Stomach smooth muscle (tissue), 2 donors: ENCODE measurements at regions not wholly inside any gene's neighbourhood (a gene's known extent, or its start where the extent isn't known, plus 50 kb on each side); places are given as distances from the start of the nearest gene placed in this dataset.

ENCODE experiments used
- H3K27ac ChIP-seq: one replicate; pipeline ENCODE4 v1.7.0; 2013; ENCODE audit warnings: mild to moderate bottlenecking, low read length, inconsistent platforms
- H3K27me3 ChIP-seq, 2 donors: one replicate each; pipeline ENCODE4 v1.7.0; 2013; ENCODE audit warnings: low read length in 2 of 2; ENCODE audit not compliant: insufficient read depth in 2 of 2, control insufficient read depth in 1 of 2
- H3K36me3 ChIP-seq, 2 donors: one replicate each; pipeline ENCODE4 v1.7.0; 2013; ENCODE audit warnings: low read length in 2 of 2; ENCODE audit not compliant: control insufficient read depth in 2 of 2, insufficient read depth in 2 of 2
- H3K4me1 ChIP-seq: one replicate; pipeline ENCODE4 v1.7.0; 2013; ENCODE audit warnings: low read length; ENCODE audit not compliant: control insufficient read depth, insufficient read depth
- H3K4me3 ChIP-seq, 2 donors: one replicate each; pipeline ENCODE4 v1.7.0; 2013; ENCODE audit warnings: low read length in 2 of 2
- H3K9ac ChIP-seq, 2 donors: one replicate each; pipeline ENCODE4 v1.7.0; 2013; ENCODE audit warnings: low read length in 2 of 2, mild to moderate bottlenecking in 1 of 2
- H3K9me3 ChIP-seq, 2 donors: one replicate each; pipeline ENCODE4 v1.7.0; 2013; ENCODE audit warnings: low read length in 2 of 2; ENCODE audit not compliant: control insufficient read depth in 2 of 2
- donor health status: healthy.
- donor health status: Pancreatic carcinoma.

DNA sequence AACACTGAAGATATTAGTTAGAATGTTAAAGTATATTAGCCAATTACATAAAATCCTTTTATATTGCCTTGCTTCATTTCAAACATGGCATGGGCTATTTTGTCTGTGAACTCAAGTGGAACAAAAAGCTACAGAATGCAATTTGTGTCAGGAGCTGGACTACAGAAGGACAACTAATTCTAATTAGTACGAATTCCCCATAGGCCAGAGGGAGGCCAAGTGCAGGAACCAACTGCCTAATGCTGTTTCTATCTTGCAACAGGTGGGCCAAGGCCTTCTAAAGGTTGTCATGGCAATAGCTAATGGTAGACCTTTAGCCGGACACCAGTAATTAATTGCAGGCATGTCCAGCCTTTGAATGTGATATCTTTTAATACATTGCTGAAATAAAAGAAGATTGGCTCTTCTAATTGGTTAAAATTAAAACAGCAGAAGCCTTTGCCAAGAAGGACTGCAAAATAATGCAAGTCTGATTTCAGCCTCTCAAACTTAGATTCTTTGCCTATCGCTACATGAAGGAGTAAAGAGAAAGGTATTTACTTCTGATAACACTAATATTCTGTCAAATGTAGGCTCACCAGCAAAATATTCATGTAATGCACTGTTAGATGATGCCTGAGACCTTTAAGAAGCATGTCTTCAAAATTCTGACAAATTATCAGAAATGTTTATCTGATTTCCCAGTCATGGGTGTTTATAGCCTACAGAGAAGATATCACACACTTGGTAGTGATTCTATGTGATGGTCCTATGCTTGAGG is 232.1 kb downstream of the LMO4 start:
- H3K4me3 ChIP-seq = no peak overlapping the region
- no peaks in the 10 kb centered on the region for H3K36me3 ChIP-seq
- no peaks in the 10 kb centered on the region for H3K9me3 ChIP-seq
- no peaks in the 10 kb centered on the region for H3K27me3 ChIP-seq
- no peak overlapping the region for H3K9ac ChIP-seq
- H3K27ac ChIP-seq = no peak overlapping the region
- no peaks in the 10 kb centered on the region for H3K4me1 ChIP-seq

DNA sequence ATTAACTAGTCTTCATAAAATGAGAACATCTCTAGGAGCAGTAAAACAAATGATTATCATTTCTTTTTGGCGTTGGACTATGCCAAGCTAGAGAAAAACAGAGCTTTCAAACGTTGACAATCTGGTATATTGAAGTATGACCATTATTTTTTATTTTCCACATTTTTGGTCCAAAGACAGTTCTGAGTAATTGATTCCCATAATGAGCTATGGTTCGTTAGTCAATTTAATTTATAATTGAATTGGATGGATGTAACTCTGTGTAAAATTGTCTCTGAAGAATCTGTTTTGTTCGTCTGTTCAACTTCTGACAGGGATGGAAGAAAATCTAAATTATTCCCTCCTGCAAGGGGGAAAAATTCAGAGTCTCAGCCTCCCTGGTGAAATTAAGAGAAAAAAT is 234.5 kb downstream of the LMO4 start:
- no peaks in the 10 kb centered on the region for H3K9me3 ChIP-seq
- no peaks in the 10 kb centered on the region for H3K27me3 ChIP-seq
- H3K27ac ChIP-seq = no peak overlapping the region
- H3K4me1 ChIP-seq = no peaks in the 10 kb centered on the region
- no peak overlapping the region for H3K4me3 ChIP-seq
- H3K36me3 ChIP-seq = no peaks in the 10 kb centered on the region
- no peak overlapping the region for H3K9ac ChIP-seq

DNA sequence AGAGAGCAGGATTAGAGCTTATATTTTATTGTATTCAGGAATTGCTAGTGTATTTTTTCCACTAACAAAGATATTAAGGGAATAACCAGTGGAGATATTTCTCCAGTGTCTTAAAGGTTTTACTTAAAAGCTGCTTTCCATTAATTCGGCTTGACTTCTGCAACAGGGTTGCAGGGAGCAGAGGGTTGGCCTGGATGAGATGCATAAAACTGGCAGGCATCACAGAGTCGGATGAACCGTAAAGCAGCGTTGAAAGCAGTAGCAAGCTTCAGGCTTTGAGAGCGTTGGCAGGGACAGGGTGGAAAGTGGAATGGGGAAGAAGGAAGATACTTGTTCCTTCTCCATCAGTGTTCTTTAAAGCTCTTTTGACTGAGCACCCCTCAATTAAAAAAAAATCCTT is 237.2 kb downstream of the LMO4 start:
- H3K27me3 ChIP-seq = no peaks in the 10 kb centered on the region
- no peaks in the 10 kb centered on the region for H3K9me3 ChIP-seq
- H3K4me3 ChIP-seq = no peak overlapping the region
- H3K27ac ChIP-seq = no peak overlapping the region
- no peak overlapping the region for H3K9ac ChIP-seq
- H3K36me3 ChIP-seq = no peaks in the 10 kb centered on the region
- H3K4me1 ChIP-seq = no peaks in the 10 kb centered on the region

DNA sequence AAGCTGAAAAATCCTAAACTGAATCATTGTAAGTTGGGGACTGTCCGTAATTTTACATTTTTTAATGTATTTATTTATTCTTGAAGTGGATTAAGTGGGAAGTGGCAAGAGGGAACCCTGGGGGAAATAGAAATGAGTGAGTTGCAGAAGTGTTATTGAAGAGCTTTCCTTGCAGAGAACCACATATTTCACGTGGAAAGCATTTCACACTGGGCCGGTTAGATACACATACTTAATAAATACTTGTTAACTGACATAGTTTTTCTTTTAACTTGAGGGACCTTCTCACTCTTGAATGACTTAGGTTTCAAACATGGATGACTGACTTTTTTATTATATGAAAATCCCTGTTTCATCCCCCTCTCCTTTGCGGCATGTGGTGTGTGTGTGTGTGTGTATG is 239.3 kb downstream of the LMO4 start:
- no peak overlapping the region for H3K27ac ChIP-seq
- H3K9ac ChIP-seq = no peak overlapping the region
- no peaks in the 10 kb centered on the region for H3K4me1 ChIP-seq
- H3K9me3 ChIP-seq = no peaks in the 10 kb centered on the region
- no peaks in the 10 kb centered on the region for H3K36me3 ChIP-seq
- no peaks in the 10 kb centered on the region for H3K27me3 ChIP-seq
- H3K4me3 ChIP-seq = no peak overlapping the region

DNA sequence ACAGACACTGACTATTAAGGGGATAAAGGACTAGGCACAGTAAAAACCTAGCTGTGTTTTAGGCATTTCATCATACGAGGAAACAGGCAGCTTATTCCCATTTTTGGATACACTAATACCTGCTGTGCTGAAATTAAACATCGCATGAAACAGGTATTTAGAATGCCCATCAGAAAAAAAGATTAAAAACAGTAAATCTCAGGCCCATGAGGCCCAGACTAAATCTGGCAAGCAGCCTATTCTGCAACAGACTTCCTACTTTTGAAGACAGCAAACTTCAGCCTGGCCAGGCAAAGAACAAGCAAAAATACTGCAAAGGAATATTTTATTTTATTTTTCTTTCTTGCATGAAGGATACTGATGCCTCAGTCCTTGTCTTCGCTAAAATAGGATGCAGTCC is 240.2 kb downstream of the LMO4 start:
- no peaks in the 10 kb centered on the region for H3K4me1 ChIP-seq
- H3K9ac ChIP-seq = no peak overlapping the region
- no peak overlapping the region for H3K4me3 ChIP-seq
- H3K9me3 ChIP-seq = no peaks in the 10 kb centered on the region
- H3K27me3 ChIP-seq = no peaks in the 10 kb centered on the region
- no peak overlapping the region for H3K27ac ChIP-seq
- H3K36me3 ChIP-seq = no peaks in the 10 kb centered on the region

DNA sequence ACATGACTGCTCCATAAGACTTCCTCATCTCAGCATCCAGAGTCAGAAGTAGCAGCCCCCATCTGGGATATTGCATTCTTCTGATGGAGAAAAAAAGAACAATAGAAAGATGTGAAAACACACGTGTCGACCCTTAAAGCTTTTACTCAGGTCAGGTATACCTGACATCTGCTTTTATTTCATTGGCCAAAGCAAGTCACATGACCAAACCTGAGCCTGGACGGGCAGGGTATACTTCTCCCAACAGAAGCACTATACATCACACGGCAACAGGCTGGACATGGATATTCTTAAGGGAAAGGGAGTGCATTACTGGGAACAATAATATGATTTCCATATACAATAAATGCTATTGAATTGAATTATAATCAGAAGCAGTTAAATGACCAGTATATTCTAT is 243.3 kb downstream of the LMO4 start:
- Histone ChIP-seq H3K9me3 (no peaks in the 10 kb centered on the region), H3K4me1 (no peaks in the 10 kb centered on the region), H3K9ac (no peak overlapping the region), H3K36me3 (no peaks in the 10 kb centered on the region), H3K4me3 (no peak overlapping the region), H3K27me3 (no peaks in the 10 kb centered on the region), H3K27ac (no peak overlapping the region)

DNA sequence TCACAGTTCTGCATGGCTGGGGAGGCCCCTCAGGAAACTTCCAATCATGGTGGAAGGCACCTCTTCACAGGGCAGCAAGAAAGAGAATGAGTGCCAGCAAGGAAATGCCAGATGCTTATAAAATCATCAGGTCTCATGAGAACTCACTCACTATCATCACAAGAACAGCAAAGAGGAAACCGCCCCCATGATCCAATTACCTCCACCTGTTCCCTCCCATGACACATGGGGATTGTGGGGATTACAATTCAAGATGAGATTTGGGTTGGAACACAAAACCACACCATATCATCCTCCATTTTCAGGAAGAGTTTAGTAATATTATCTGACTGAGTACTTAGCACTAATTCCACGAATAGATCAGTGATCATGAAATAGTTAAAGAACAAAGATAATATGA is 244.2 kb downstream of the LMO4 start:
- Histone ChIP-seq H3K36me3 (no peaks in the 10 kb centered on the region), H3K27me3 (no peaks in the 10 kb centered on the region), H3K9ac (no peak overlapping the region), H3K27ac (no peak overlapping the region), H3K4me3 (no peak overlapping the region), H3K9me3 (no peaks in the 10 kb centered on the region), H3K4me1 (no peaks in the 10 kb centered on the region)

DNA sequence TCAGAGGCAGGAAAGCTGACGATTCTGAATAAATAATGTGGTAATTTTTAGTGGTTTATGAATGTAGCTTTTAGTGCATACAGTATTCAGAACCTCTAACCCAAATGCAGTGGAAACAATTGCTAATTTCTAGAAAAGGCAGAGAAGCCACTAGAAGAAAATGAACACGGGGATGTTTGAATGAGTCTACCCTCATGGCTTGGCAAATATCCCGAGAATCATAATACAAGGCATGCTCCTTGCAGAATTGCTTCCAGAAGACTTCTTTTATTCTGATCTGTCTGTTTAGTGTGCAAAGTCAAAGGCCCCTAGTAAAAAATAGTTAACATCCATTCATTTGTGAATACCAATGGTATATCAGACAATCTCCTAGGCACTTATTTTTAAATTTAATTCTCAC is 246.8 kb downstream of the LMO4 start:
- Histone ChIP-seq H3K36me3 (no peaks in the 10 kb centered on the region), H3K4me1 (no peaks in the 10 kb centered on the region), H3K9me3 (no peaks in the 10 kb centered on the region)

DNA sequence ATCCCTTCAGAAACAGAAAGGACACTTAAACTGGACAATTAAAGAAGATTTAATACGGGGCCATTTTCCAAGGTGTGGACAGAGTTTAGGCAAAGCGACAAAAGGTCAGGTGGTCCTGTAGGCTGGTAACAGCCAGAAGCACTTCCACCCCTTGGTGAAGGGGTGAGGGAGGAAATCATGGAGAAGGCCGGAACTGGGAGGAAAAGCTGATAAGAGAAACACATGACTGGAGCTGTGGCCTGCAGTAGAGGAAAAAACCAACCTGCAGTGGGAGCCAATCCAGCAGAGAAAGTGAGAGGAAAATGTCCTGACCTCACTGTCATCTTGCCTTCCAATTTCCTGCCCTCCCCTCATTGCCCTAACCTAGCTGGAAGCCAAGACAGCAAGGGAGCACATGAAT is 249.8 kb downstream of the LMO4 start:
- no peaks in the 10 kb centered on the region for H3K4me1 ChIP-seq
- H3K9ac ChIP-seq = no peak overlapping the region
- H3K36me3 ChIP-seq = no peaks in the 10 kb centered on the region
- no peak overlapping the region for H3K27ac ChIP-seq
- no peaks in the 10 kb centered on the region for H3K27me3 ChIP-seq
- no peak overlapping the region for H3K4me3 ChIP-seq
- H3K9me3 ChIP-seq = no peaks in the 10 kb centered on the region

More for the DNA sequence above, 246.8 kb downstream of the LMO4 start:
- Histone ChIP-seq H3K27ac (no peak overlapping the region), H3K4me3 (no peak overlapping the region), H3K27me3 (no peaks in the 10 kb centered on the region), H3K9ac (no peak overlapping the region)

DNA sequence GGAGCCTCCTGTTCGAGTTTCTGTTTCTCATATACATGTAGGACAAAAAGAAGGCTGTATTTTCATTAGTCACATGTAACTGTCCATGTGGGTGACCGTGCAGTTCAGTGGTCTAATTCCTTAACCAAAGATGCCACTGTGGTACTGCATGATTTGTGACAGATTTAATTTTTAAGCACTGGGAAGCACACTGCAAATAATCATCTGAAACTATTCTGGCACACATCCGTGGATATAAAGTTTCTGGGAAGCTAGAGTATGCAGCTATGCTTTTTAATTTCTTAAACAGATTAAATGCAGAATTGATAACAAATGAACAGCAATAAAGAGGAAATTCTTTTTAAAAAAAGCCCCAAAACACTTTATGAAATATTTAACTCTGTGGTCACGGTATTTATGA is 254.8 kb downstream of the LMO4 start:
- Histone ChIP-seq H3K27me3 (no peaks in the 10 kb centered on the region), H3K4me3 (no peak overlapping the region), H3K27ac (no peak overlapping the region), H3K36me3 (no peaks in the 10 kb centered on the region), H3K4me1 (peaks cover 6% of the 10 kb centered on the region), H3K9ac (no peak overlapping the region), H3K9me3 (no peaks in the 10 kb centered on the region)

DNA sequence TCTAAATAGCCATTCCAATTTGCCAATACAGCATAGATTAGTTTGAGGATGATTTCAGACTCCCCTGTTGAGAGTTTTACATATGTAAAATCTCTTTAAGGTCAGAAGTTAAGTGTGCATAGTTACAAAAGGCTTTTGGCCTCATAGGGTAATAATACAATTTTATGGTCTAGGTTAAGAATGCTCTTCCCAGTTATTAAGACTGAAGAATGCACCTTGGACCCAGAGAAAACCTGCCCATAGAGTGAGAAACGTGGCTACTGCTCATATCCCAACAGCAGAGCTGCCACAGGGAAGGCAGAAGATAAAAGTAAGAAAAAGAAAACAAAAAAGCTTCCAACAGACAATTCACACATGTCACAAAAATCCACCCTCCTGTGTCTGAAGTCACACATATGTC is 255.9 kb downstream of the LMO4 start:
- Histone ChIP-seq H3K4me1 (peaks cover 11% of the 10 kb centered on the region), H3K36me3 (no peaks in the 10 kb centered on the region), H3K9ac (no peak overlapping the region), H3K27me3 (no peaks in the 10 kb centered on the region), H3K4me3 (no peak overlapping the region), H3K9me3 (no peaks in the 10 kb centered on the region), H3K27ac (no peak overlapping the region)
